ENCODE measurements at regions not wholly inside any gene's neighbourhood (a gene's known extent, or its start where the extent isn't known, plus 50 kb on each side); places are given as distances from the start of the nearest gene placed in this dataset.

DNA sequence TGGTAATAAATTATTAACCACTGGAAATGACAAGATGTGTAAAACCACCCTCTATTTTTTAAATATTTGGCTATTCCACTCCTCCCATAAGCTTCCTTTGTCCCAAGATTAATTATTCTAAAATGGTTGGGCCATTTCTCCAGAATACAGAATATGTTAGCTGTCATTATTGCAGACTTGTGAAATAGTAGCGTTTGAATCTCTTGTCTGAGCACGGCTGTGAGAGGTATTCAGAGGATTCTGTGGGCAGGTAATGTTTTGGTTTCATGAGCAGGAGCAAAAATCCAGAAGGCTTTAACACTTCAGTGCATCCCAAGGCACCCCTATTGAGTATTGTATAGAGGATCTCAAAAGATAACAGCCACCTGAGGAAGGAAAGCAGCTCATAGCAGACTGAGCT lies 256.0 kb downstream of the UQCRFS1 start:
- Histone ChIP-seq H3K4me1 (replicated peaks in 1 of 2) (peaks cover 0 to 7% of the 10 kb centered on the region in 2 donors), H3K27ac (no peak overlapping the region), H3K36me3 (replicated peaks in 1 of 2) (no peaks in the 10 kb centered on the region), H3K4me3 (no peak overlapping the region), H3K27me3 (no peaks in the 10 kb centered on the region), H3K9me3 (replicated peaks in 1 of 3) (no peaks in the 10 kb centered on the region)
- no peak for DNase-seq
- TF ChIP-seq CTCF (IDR thresholded peaks at IDR 0.05) (no peak), POLR2A (IDR thresholded peaks at IDR 0.05) (no peak)
- intact Hi-C loops (cut with DNase I) = no loop called here
- WGBS, 4 donors = 86 to 100% (median 91%) methylated on average over 2 of the region's 2 CpGs

DNA sequence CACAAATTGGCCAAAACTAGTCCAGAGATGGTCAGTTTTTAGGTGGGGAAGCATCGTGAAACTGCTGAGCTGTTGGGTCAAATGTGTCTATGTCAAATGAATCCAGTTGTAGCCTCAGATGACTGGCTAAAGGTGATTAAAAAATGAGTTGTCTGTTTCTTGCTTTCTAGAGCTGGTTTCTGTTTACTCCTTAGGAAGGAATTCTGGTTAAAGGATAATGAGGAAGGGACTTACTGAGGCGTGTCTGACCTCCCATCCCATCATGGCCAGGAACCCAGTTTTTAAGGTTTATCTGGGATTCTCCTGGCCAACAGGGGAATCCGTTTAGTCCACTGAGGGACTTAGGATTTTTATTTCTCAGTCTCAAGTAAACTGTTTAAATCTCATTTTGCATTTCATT lies 256.5 kb downstream of the UQCRFS1 start:
- intact Hi-C loops (cut with DNase I) = no loop called here
- no peak overlapping the region for H3K4me3 ChIP-seq
- H3K27me3 ChIP-seq = no peaks in the 10 kb centered on the region
- no peak overlapping the region for H3K27ac ChIP-seq
- TF ChIP-seq CTCF (IDR thresholded peaks at IDR 0.05) (no peak), POLR2A (IDR thresholded peaks at IDR 0.05) (no peak)
- WGBS, 4 donors = 76 to 89% (median 86%) methylated on average over 3 of the region's 3 CpGs
- peaks cover 0 to 7% of the 10 kb centered on the region in 2 donors for H3K4me1 ChIP-seq (replicated peaks in 1 of 2)
- no peaks in the 10 kb centered on the region for H3K9me3 ChIP-seq (replicated peaks in 1 of 3)
- H3K36me3 ChIP-seq (replicated peaks in 1 of 2) = no peaks in the 10 kb centered on the region
- no peak for DNase-seq

DNA sequence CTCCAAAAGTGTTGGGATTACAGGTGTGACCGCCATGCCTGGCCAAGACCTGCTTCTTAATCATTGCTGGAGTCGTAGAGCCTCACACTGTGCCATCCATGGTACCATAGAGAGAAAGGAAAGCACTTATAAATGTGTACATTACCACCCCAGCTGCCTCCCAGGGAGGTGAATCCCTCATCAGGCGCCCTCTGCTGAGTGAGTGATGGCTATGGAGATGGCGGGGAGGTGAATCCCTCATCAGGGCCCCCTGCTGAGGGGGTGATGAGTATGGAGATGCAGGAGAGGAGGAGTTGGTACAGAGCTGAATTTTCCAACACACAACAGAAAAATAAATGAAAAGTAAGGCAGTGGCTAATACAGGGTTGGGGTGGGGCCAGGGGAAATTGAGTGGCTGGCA lies 263.4 kb downstream of the UQCRFS1 start:
- DNase-seq = no peak
- Histone ChIP-seq H3K27ac (no peak overlapping the region), H3K9me3 (replicated peaks in 1 of 3) (no peaks in the 10 kb centered on the region), H3K4me3 (no peak overlapping the region), H3K4me1 (replicated peaks in 1 of 2) (no peaks in the 10 kb centered on the region), H3K36me3 (replicated peaks in 1 of 2) (no peaks in the 10 kb centered on the region), H3K27me3 (no peaks in the 10 kb centered on the region)
- WGBS, 4 donors = 79 to 94% (median 80%) methylated on average over 4 of the region's 4 CpGs
- intact Hi-C loops (cut with DNase I) = no loop called here
- no peak for TF ChIP-seq CTCF (IDR thresholded peaks at IDR 0.05)
- no peak for TF ChIP-seq POLR2A (IDR thresholded peaks at IDR 0.05)

DNA sequence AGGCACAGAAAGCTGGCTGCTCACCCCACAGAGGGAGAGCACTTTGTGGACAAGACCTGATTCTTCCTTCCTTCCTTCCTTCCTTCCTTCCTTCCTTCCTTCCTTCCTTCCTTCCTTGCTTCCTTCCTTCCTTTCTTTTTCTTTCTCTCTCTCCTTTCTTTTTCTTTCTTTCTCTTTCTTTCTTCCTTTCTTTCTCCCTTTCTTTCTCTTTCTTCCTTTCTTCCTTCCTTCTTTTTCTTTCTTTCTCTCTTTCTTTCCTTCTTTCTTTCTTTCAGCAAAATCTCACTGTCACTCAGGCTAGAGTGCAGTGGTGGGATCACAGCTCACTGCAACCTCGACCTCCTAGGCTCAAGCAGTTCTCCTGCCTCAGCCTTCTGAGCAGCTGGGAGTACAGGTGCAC lies 263.9 kb downstream of the UQCRFS1 start:
- DNase-seq = no peak
- TF ChIP-seq POLR2A (IDR thresholded peaks at IDR 0.05) (no peak), CTCF (IDR thresholded peaks at IDR 0.05) (no peak)
- Histone ChIP-seq H3K4me1 (replicated peaks in 1 of 2) (no peaks in the 10 kb centered on the region), H3K9me3 (replicated peaks in 1 of 3) (no peaks in the 10 kb centered on the region), H3K27me3 (no peaks in the 10 kb centered on the region), H3K27ac (no peak overlapping the region), H3K4me3 (no peak overlapping the region), H3K36me3 (replicated peaks in 1 of 2) (no peaks in the 10 kb centered on the region)
- WGBS, 4 donors = 58 to 85% (median 65%) methylated on average over 1 of the region's 1 CpG
- intact Hi-C loops (cut with DNase I) = no loop called here
